ENCODE measurements at regions not wholly inside any gene's neighbourhood (a gene's known extent, or its start where the extent isn't known, plus 50 kb on each side); places are given as distances from the start of the nearest gene placed in this dataset.

DNA sequence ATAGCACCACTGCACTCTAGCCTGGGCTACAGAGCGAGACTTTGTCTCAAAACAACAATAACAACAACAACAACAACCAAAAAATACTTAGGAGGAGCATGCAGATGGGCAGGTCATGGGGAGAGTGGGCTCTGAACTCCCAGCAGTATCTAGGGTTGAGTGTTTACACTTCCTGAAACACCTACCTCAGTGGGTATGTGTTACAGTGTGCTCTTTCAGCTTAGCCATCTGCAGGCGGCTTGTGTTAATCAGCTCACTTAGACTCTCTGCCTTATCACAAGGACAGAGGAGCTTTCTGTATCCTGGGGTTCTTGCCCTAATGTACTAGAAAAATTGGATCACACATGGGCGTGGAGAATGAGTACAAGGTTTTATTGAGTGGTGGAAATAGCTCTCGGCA, 340.2 kb downstream of the KIF20B start:
- Histone ChIP-seq H3K79me2 (ENCODE audit: low read length) (no peaks in the 10 kb centered on the region), H3K27ac (ENCODE audit: low read length) (no peak overlapping the region), H3K36me3 (replicated peaks; ENCODE audit: insufficient read depth, low read length) (no peaks in the 10 kb centered on the region), H3K4me1 (ENCODE audit: low read length) (peaks cover 12% of the 10 kb centered on the region), H3K9me3 (replicated peaks; ENCODE audit: insufficient read depth, low read length) (no peaks in the 10 kb centered on the region), H3K4me2 (ENCODE audit: low read depth, low read length) (no peak overlapping the region), H3K9ac (ENCODE audit: low read length) (no peak overlapping the region), H4K20me1 (ENCODE audit: insufficient read depth, low read length) (no peaks in the 10 kb centered on the region), H3K9me2 (replicated peaks; ENCODE audit: insufficient read depth, low read length) (no peaks in the 10 kb centered on the region), H3K4me3 (ENCODE audit: low read length) (no peak overlapping the region), H3F3A (ENCODE audit: insufficient read depth, low read length) (peaks cover 2% of the 10 kb centered on the region; the same call in 1 of the 2 replicates), H3K27me3 (replicated peaks; ENCODE audit: insufficient read depth, low read length) (no peaks in the 10 kb centered on the region), H2AFZ (ENCODE audit: low read length) (no peak overlapping the region)
- TF ChIP-seq EZH2phosphoT487 (IDR thresholded peaks at IDR 0.05; ENCODE audit: low read length), result no peak
- TF ChIP-seq, protein P1, sequence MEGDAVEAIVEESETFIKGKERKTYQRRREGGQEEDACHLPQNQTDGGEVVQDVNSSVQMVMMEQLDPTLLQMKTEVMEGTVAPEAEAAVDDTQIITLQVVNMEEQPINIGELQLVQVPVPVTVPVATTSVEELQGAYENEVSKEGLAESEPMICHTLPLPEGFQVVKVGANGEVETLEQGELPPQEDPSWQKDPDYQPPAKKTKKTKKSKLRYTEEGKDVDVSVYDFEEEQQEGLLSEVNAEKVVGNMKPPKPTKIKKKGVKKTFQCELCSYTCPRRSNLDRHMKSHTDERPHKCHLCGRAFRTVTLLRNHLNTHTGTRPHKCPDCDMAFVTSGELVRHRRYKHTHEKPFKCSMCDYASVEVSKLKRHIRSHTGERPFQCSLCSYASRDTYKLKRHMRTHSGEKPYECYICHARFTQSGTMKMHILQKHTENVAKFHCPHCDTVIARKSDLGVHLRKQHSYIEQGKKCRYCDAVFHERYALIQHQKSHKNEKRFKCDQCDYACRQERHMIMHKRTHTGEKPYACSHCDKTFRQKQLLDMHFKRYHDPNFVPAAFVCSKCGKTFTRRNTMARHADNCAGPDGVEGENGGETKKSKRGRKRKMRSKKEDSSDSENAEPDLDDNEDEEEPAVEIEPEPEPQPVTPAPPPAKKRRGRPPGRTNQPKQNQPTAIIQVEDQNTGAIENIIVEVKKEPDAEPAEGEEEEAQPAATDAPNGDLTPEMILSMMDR (IDR thresholded peaks at IDR 0.05; ENCODE audit: low read length), result no peak
- no peak for TF ChIP-seq EZH2 (optimal IDR thresholded peaks at IDR 0.05; ENCODE audit: low read depth, low read length)
- no peak for DNase-seq

DNA sequence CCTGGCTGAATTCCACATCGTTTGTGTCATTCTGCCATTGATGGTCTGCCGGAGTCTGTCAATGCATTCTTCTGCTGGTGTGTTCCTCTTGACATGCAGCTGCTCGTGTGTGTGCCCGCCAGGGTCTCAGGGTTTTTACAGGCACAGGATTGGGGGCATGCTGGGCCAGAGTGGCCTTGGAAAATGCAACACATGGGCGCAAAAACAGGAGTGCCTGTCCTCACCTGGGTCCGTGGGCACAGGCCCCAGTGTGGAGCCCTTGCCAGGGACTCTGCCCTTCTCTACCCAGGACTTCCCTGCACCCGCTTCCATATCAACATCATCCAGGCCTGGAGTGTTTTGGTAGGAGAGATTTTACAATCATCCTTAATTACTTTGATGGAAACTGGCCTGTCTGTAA, 340.7 kb downstream of the KIF20B start:
- TF ChIP-seq EZH2phosphoT487 (IDR thresholded peaks at IDR 0.05; ENCODE audit: low read length) (no peak), EZH2 (optimal IDR thresholded peaks at IDR 0.05; ENCODE audit: low read depth, low read length) (no peak)
- TF ChIP-seq, protein P1 (IDR thresholded peaks at IDR 0.05; ENCODE audit: low read length), result no peak
- Histone ChIP-seq H3K9me3 (replicated peaks; ENCODE audit: insufficient read depth, low read length) (no peaks in the 10 kb centered on the region), H3K4me2 (ENCODE audit: low read depth, low read length) (no peak overlapping the region), H3K27ac (ENCODE audit: low read length) (no peak overlapping the region), H3K4me3 (ENCODE audit: low read length) (no peak overlapping the region), H3F3A (ENCODE audit: insufficient read depth, low read length) (peaks cover 6% of the 10 kb centered on the region; the same call in 1 of the 2 replicates), H2AFZ (ENCODE audit: low read length) (no peak overlapping the region), H3K9ac (ENCODE audit: low read length) (no peak overlapping the region), H4K20me1 (ENCODE audit: insufficient read depth, low read length) (no peaks in the 10 kb centered on the region), H3K36me3 (replicated peaks; ENCODE audit: insufficient read depth, low read length) (no peaks in the 10 kb centered on the region), H3K9me2 (replicated peaks; ENCODE audit: insufficient read depth, low read length) (no peaks in the 10 kb centered on the region), H3K4me1 (ENCODE audit: low read length) (peaks cover 16% of the 10 kb centered on the region), H3K79me2 (ENCODE audit: low read length) (no peaks in the 10 kb centered on the region), H3K27me3 (replicated peaks; ENCODE audit: insufficient read depth, low read length) (no peaks in the 10 kb centered on the region)
- no peak for DNase-seq

DNA sequence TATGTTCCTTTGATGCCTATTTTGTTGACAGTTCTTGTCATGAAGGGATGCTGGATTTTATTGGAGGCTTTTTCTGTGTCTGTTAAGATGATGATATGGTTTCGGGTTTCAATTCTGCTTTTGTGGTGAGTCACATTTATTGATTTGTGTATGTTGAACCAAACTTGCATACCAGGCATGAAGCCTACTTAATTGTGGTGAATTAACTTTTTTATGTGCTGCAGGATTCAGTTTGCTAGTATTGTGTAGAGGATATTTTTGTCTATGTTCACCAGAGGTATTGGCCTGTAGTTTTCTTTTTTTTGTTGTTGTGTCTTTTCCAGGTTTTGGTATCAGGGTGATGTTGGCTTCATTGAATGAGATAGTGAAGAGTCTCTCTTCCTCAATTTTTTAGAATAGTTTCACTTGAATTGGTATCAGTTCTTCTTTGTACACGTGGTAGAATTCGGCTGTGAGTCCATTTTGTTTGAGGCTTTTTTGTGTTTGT, 345.9 kb downstream of the KIF20B start:
- Histone ChIP-seq H3K4me2 (ENCODE audit: low read depth, low read length) (peak overlapping the region; percentile 44), H3K4me1 (ENCODE audit: low read length) (peaks cover 55% of the 10 kb centered on the region), H3K36me3 (replicated peaks; ENCODE audit: insufficient read depth, low read length) (no peaks in the 10 kb centered on the region), H3F3A (ENCODE audit: insufficient read depth, low read length) (peaks cover 13% of the 10 kb centered on the region; the same call in 1 of the 2 replicates), H3K9ac (ENCODE audit: low read length) (peak overlapping the region; percentile 29; the same call in 1 of the 2 replicates), H3K79me2 (ENCODE audit: low read length) (no peaks in the 10 kb centered on the region), H3K27ac (ENCODE audit: low read length) (peak overlapping the region; percentile 85), H3K9me2 (replicated peaks; ENCODE audit: insufficient read depth, low read length) (no peaks in the 10 kb centered on the region), H3K27me3 (replicated peaks; ENCODE audit: insufficient read depth, low read length) (no peaks in the 10 kb centered on the region), H4K20me1 (ENCODE audit: insufficient read depth, low read length) (no peaks in the 10 kb centered on the region), H2AFZ (ENCODE audit: low read length) (no peak overlapping the region), H3K9me3 (replicated peaks; ENCODE audit: insufficient read depth, low read length) (no peaks in the 10 kb centered on the region), H3K4me3 (ENCODE audit: low read length) (no peak overlapping the region)
- DNase-seq, result peak; percentile 64
- TF ChIP-seq EZH2phosphoT487 (IDR thresholded peaks at IDR 0.05; ENCODE audit: low read length), result no peak
- TF ChIP-seq EZH2 (optimal IDR thresholded peaks at IDR 0.05; ENCODE audit: low read depth, low read length), result no peak
- TF ChIP-seq, protein P1 (IDR thresholded peaks at IDR 0.05; ENCODE audit: low read length), result no peak

Measured in MM.1S (cell line).